ENCODE measurements at regions not wholly inside any gene's neighbourhood (a gene's known extent, or its start where the extent isn't known, plus 50 kb on each side); places are given as distances from the start of the nearest gene placed in this dataset.

DNA sequence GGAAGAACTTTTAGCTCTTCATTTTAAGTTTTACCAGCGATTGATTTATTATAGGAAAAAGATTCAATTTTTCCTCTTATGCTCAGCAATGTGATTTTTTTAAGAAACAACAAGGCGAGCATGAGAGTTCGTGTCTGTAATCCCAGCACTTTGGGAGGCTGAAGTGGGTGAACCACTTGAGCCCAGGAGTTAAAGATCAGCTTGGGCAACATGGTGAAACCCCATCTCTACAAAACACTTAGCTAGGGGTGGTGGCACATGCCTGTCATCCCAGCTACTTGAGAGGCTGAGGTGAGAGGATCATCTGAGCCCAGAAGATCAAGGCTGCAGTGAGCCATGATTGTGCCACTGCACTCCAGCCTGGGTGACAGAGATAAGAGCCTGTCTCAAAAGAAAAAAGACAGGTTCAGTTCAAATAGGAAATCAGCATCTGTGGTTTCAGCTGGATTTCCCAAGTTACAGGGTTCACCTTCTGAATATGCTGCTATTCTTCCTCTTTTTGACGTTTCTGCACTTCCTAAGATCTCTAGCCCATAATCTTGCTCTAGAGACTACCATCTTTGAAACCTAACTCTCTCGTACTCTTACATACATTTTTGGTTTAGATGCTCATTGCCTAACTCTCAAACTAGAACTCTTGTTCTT is 274.7 kb downstream of the SEC23A start:
- Histone ChIP-seq H3K27me3 (ENCODE audit: control insufficient read depth, insufficient read depth, low read length, poor library complexity, severe bottlenecking) (no peaks in the 10 kb centered on the region), H3K9me3 (ENCODE audit: control insufficient read depth, low read length) (no peaks in the 10 kb centered on the region), H3K4me1 (ENCODE audit: control insufficient read depth, insufficient read depth, low read length) (no peaks in the 10 kb centered on the region), H3K4me3 (ENCODE audit: insufficient read depth, low read depth, low read length) (no peak overlapping the region), H3K27ac (ENCODE audit: insufficient read depth, low read depth, low read length, poor library complexity, severe bottlenecking) (no peak overlapping the region), H3K36me3 (ENCODE audit: control insufficient read depth, insufficient read depth, low read length) (no peaks in the 10 kb centered on the region)
- 87% methylated on average over 5 of the region's 5 CpGs for WGBS, 2 experiments

DNA sequence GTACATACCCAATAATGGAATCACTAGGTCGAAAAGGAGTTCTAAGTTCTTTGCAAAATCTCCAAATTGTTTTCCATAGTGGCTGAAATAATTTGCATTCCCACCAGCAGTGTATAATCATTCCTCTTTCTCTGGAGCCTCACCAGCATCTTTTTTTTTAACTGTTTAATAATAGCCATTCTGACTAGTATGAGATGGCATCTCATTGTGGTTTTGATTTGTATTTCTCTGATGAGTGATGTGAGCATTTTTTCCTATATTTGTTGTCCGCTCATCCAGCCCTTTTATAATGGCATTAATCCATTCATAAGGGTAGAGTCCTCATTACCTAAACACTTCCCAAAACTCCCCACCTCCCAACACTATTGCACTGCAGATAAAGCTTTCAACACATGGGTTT is 278.3 kb downstream of the SEC23A start:
- H3K27me3 ChIP-seq (ENCODE audit: control insufficient read depth, insufficient read depth, low read length, poor library complexity, severe bottlenecking): no peaks in the 10 kb centered on the region
- no peak overlapping the region for H3K4me3 ChIP-seq (ENCODE audit: insufficient read depth, low read depth, low read length)
- no peaks in the 10 kb centered on the region for H3K36me3 ChIP-seq (ENCODE audit: control insufficient read depth, insufficient read depth, low read length)
- WGBS, 2 experiments: 91 to 97% methylated on average over 1 to 2 of the region's 2 CpGs
- H3K27ac ChIP-seq (ENCODE audit: insufficient read depth, low read depth, low read length, poor library complexity, severe bottlenecking): no peak overlapping the region
- no peaks in the 10 kb centered on the region for H3K9me3 ChIP-seq (ENCODE audit: control insufficient read depth, low read length)
- no peaks in the 10 kb centered on the region for H3K4me1 ChIP-seq (ENCODE audit: control insufficient read depth, insufficient read depth, low read length)

DNA sequence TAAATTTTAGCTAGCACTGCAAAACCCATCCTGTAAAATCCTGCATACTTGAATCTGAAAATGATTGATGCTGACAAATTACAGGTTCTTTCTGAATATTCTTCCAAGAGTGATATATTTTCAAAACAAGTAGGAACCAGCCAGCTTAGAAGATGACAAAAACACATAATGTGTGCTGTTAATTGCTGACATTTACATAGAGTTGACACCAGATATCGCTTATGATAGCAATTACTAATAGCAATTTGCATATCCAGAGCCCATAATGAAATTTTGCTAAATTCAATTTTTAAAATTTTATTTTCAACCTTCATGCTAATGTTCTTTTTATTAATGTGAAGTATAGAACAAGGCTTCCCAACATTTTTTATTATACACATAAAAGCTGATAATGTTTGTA is 284.5 kb downstream of the SEC23A start:
- 83 to 100% methylated on average over 1 of the region's 1 CpG for WGBS, 2 experiments

DNA sequence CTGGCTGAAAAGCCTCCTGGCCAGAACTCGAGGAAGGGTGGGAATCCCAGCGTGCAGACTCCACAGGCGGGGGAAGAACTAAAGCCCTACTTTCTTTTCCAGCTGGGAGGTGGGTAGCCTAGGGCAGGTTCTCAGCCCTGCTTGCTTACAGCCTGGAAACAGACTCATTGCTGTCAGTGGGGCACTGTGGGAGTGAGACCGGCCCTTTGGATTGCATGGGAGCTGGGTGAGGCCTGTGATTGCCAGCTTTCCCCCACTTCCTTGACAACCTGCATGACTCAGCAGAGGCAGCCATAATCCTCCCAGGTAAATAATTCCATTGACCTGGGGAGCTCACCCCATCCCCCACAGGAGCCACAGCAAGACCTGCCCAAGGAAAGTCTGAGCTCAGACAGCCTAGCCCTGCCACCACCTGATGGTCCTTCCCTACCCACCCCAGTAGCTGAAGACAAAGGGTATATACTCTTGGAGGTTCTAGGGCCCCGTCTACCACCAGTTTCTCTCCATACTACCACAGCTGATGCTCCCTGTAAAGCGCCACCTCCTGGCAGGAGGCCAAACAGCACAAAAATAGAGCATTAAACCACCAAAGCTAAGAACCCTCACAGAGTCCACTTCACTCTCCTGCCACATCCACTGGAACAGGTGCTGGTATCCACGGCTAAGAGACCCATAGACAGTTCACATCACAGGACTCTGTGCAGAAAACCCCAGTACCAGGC is 294.1 kb downstream of the SEC23A start:
- Histone ChIP-seq H3K27ac (ENCODE audit: insufficient read depth, low read depth, low read length, poor library complexity, severe bottlenecking) (no peak overlapping the region), H3K4me3 (ENCODE audit: insufficient read depth, low read depth, low read length) (no peak overlapping the region), H3K4me1 (ENCODE audit: control insufficient read depth, insufficient read depth, low read length) (no peaks in the 10 kb centered on the region), H3K9me3 (ENCODE audit: control insufficient read depth, low read length) (peaks cover 2% of the 10 kb centered on the region), H3K27me3 (ENCODE audit: control insufficient read depth, insufficient read depth, low read length, poor library complexity, severe bottlenecking) (no peaks in the 10 kb centered on the region), H3K36me3 (ENCODE audit: control insufficient read depth, insufficient read depth, low read length) (no peaks in the 10 kb centered on the region)
- 66 to 70% methylated on average over 7 of the region's 7 CpGs for WGBS, 2 experiments

More for the DNA sequence above, 284.5 kb downstream of the SEC23A start:
- Histone ChIP-seq H3K4me1 (ENCODE audit: control insufficient read depth, insufficient read depth, low read length) (no peaks in the 10 kb centered on the region), H3K27ac (ENCODE audit: insufficient read depth, low read depth, low read length, poor library complexity, severe bottlenecking) (no peak overlapping the region), H3K9me3 (ENCODE audit: control insufficient read depth, low read length) (no peaks in the 10 kb centered on the region), H3K4me3 (ENCODE audit: insufficient read depth, low read depth, low read length) (no peak overlapping the region), H3K36me3 (ENCODE audit: control insufficient read depth, insufficient read depth, low read length) (no peaks in the 10 kb centered on the region), H3K27me3 (ENCODE audit: control insufficient read depth, insufficient read depth, low read length, poor library complexity, severe bottlenecking) (no peaks in the 10 kb centered on the region)

DNA sequence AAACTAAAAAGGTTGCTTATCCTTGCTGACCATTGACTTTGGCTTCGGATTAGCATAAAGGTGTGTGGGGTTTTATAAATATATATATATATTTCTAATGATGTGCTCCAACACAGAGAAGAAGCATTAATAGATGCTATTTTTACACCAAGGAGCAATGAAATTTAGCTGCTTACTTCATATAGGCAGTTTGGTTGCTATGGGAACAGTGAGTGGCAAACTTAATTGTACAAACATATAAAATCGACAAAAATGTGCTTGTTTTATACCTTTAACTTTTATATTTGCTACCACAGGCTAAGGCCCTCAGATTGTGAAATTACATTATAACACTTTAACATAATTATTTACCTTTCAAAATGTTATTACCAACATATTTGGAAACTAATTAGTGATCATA is 303.4 kb downstream of the SEC23A start:
- 86 to 90% methylated on average over 1 of the region's 2 CpGs for WGBS, 2 experiments
- no peaks in the 10 kb centered on the region for H3K27me3 ChIP-seq (ENCODE audit: control insufficient read depth, insufficient read depth, low read length, poor library complexity, severe bottlenecking)
- no peak overlapping the region for H3K4me3 ChIP-seq (ENCODE audit: insufficient read depth, low read depth, low read length)
- no peaks in the 10 kb centered on the region for H3K36me3 ChIP-seq (ENCODE audit: control insufficient read depth, insufficient read depth, low read length)
- no peak overlapping the region for H3K27ac ChIP-seq (ENCODE audit: insufficient read depth, low read depth, low read length, poor library complexity, severe bottlenecking)
- no peaks in the 10 kb centered on the region for H3K4me1 ChIP-seq (ENCODE audit: control insufficient read depth, insufficient read depth, low read length)
- H3K9me3 ChIP-seq (ENCODE audit: control insufficient read depth, low read length): no peaks in the 10 kb centered on the region

DNA sequence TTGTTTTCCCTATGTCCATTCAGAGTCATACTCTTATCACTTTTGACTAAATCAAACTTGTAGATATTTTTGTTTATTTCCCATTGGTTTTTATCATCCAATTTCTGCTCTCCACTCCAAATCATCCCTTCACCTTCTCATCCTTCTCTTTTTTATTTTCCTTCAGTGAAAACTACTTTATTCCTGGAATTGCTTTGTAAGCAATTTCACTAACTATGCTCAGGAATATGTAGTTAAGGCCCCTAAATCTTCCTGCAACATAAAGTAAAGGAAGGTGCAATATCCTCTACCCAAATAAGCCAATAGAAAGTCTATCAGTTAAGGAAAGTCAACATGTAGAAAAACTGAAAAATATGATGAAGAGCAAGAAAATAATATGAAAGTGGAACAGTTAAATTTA is 308.4 kb downstream of the SEC23A start:
- Histone ChIP-seq H3K9me3 (ENCODE audit: control insufficient read depth, low read length) (no peaks in the 10 kb centered on the region), H3K4me3 (ENCODE audit: insufficient read depth, low read depth, low read length) (no peak overlapping the region), H3K4me1 (ENCODE audit: control insufficient read depth, insufficient read depth, low read length) (peaks cover 5% of the 10 kb centered on the region), H3K27me3 (ENCODE audit: control insufficient read depth, insufficient read depth, low read length, poor library complexity, severe bottlenecking) (no peaks in the 10 kb centered on the region), H3K36me3 (ENCODE audit: control insufficient read depth, insufficient read depth, low read length) (no peaks in the 10 kb centered on the region), H3K27ac (ENCODE audit: insufficient read depth, low read depth, low read length, poor library complexity, severe bottlenecking) (no peak overlapping the region)

DNA sequence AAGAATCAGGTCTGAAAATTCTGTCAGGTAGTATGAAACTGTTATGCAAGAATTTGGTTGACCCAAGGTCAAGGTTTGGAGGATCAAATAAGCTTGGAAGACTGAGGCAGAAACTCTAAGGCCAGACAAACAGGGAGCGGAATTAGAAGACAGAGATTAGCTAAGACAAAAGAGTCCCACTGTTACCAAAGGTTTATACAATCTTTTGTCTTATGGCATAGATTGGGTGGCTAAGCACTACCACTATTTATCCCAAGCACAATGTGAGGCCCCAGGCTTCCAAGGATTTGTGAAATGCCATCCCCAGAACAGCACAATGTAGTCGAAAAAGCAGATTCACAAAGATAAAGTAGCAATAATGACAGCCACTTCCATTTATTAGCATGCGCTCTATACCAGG is 311.2 kb downstream of the SEC23A start:
- Histone ChIP-seq H3K27ac (ENCODE audit: insufficient read depth, low read depth, low read length, poor library complexity, severe bottlenecking) (no peak overlapping the region), H3K36me3 (ENCODE audit: control insufficient read depth, insufficient read depth, low read length) (no peaks in the 10 kb centered on the region), H3K27me3 (ENCODE audit: control insufficient read depth, insufficient read depth, low read length, poor library complexity, severe bottlenecking) (no peaks in the 10 kb centered on the region), H3K9me3 (ENCODE audit: control insufficient read depth, low read length) (no peaks in the 10 kb centered on the region), H3K4me1 (ENCODE audit: control insufficient read depth, insufficient read depth, low read length) (peaks cover 5% of the 10 kb centered on the region), H3K4me3 (ENCODE audit: insufficient read depth, low read depth, low read length) (no peak overlapping the region)
- WGBS, 2 experiments: 30 to 32% methylated on average over 3 of the region's 3 CpGs

DNA sequence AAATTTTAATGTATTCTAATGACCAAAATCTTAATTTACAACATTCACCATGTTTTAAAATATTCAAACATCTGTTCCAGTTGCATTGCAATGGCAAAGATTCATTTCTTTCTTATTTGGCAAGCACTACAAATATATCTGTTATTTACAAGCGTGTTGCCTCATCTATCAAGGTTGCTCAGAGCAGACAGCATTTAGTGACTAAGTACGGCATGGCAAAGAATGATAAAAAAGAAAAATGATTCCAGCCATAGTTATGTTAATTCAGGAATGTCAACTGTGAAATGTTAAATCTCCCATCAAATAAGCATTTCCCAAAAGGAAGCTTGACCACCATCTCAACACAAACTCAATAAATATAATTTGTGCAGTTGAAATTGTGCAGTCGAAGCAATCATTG is 312.1 kb downstream of the SEC23A start:
- no peak overlapping the region for H3K27ac ChIP-seq (ENCODE audit: insufficient read depth, low read depth, low read length, poor library complexity, severe bottlenecking)
- H3K27me3 ChIP-seq (ENCODE audit: control insufficient read depth, insufficient read depth, low read length, poor library complexity, severe bottlenecking): no peaks in the 10 kb centered on the region
- no peak overlapping the region for H3K4me3 ChIP-seq (ENCODE audit: insufficient read depth, low read depth, low read length)
- H3K4me1 ChIP-seq (ENCODE audit: control insufficient read depth, insufficient read depth, low read length): peaks cover 5% of the 10 kb centered on the region
- 83% methylated on average over 1 to 3 of the region's 3 CpGs for WGBS, 2 experiments
- no peaks in the 10 kb centered on the region for H3K9me3 ChIP-seq (ENCODE audit: control insufficient read depth, low read length)
- no peaks in the 10 kb centered on the region for H3K36me3 ChIP-seq (ENCODE audit: control insufficient read depth, insufficient read depth, low read length)

DNA sequence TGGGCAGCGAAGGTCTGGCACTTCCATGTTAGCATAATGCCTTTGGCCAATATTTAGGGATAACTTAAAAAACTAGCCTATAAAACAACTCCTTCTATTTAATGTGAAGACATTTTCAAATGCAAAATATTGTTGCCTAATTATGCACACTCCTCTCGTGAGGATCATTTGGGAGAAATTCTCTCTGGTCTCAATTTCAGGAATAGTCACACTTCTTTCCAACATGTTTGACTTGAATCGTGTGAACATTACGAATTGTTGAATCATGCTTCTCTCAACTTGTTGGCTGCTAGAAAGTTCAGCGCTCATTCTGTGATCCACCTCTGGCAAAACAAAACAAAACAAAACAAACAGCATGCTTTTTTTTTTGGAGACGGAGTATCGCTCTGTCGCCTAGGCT is 313.2 kb downstream of the SEC23A start:
- 84 to 93% methylated on average over 8 of the region's 8 CpGs for WGBS, 2 experiments
- no peaks in the 10 kb centered on the region for H3K36me3 ChIP-seq (ENCODE audit: control insufficient read depth, insufficient read depth, low read length)
- H3K27ac ChIP-seq (ENCODE audit: insufficient read depth, low read depth, low read length, poor library complexity, severe bottlenecking): no peak overlapping the region
- H3K4me3 ChIP-seq (ENCODE audit: insufficient read depth, low read depth, low read length): no peak overlapping the region
- no peaks in the 10 kb centered on the region for H3K27me3 ChIP-seq (ENCODE audit: control insufficient read depth, insufficient read depth, low read length, poor library complexity, severe bottlenecking)
- H3K4me1 ChIP-seq (ENCODE audit: control insufficient read depth, insufficient read depth, low read length): peaks cover 5% of the 10 kb centered on the region
- no peaks in the 10 kb centered on the region for H3K9me3 ChIP-seq (ENCODE audit: control insufficient read depth, low read length)

DNA sequence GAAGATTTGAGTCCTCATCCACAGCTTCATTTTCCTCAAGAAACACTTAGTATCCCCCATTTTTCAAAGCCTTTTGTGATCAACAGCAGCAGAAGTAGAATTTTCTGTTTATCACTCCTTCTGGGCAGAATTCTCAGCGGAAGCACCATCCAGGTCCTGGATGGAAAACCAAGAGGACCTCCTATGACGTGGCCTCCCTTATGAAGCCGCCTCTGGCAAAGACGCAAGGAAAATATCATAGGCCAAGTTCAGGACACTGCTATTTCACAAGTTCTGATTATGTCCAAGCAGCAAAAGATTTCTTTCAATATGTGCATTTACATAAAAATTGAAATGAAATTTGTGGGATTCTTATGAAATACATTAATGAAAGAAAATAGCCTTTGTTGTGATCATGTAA is 315.0 kb downstream of the SEC23A start:
- 94 to 96% methylated on average over 4 of the region's 4 CpGs for WGBS, 2 experiments
- no peak overlapping the region for H3K4me3 ChIP-seq (ENCODE audit: insufficient read depth, low read depth, low read length)
- no peak overlapping the region for H3K27ac ChIP-seq (ENCODE audit: insufficient read depth, low read depth, low read length, poor library complexity, severe bottlenecking)
- H3K4me1 ChIP-seq (ENCODE audit: control insufficient read depth, insufficient read depth, low read length): peaks cover 5% of the 10 kb centered on the region
- no peaks in the 10 kb centered on the region for H3K27me3 ChIP-seq (ENCODE audit: control insufficient read depth, insufficient read depth, low read length, poor library complexity, severe bottlenecking)
- no peaks in the 10 kb centered on the region for H3K9me3 ChIP-seq (ENCODE audit: control insufficient read depth, low read length)
- no peaks in the 10 kb centered on the region for H3K36me3 ChIP-seq (ENCODE audit: control insufficient read depth, insufficient read depth, low read length)
